DOHH2 (cell line): ENCODE measurements at regions not wholly inside any gene's neighbourhood (a gene's known extent, or its start where the extent isn't known, plus 50 kb on each side); places are given as distances from the start of the nearest gene placed in this dataset.

ENCODE experiments used
- EZH2phosphoT487 ChIP-seq: fragments of 200-600 bp; sonication (generic); IDR thresholded peaks from 2 replicates; pipeline ENCODE4 v1.6.1; 2017; ENCODE audit warnings: borderline replicate concordance, mild to moderate bottlenecking, antibody characterized with exemption, low read length, moderate library complexity, mixed read lengths
- TF ChIP-seq, protein P1 (sequence below): fragments of 200-600 bp; sonication (generic); IDR thresholded peaks from one replicate; pipeline ENCODE4 v1.5.1; 2014; ENCODE audit warnings: antibody characterized with exemption, mild to moderate bottlenecking, low read depth, low read length; ENCODE audit not compliant: poor library complexity, severe bottlenecking

DNA sequence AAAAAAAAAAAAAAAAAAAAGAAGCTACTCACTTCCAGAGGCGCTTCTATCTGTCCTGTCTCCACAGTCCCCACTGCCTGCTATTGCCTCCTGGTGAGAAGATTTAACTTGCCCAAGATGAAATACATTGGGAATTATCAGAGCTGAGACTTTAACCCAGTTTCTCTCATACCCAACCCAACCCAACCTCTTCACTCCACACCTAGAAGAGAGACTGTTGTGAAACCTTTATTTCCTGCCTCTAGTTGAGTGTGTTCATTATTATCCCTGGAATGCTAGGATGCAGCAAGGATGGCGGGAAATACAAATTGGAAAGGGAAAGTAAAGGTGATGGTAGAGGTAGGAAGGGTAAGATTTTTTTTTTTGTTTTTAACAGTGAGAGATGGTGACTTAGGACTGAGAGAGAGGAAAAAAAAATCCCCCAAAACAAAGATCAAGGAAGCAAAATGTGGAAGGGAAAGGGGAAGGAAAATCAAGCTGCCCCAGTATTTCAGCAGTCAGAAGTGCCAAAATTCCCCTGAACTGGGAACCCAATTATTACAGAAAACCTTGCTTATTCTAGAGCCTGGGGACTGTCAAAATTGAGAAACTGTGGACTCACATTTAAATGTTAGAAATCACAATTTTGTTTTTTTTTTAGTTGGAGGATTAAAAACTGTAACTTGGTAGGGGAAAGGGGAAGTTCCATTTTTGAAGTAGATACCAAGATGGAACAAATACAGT is 253.0 kb downstream of the PTTG2 start:
- TF ChIP-seq, protein P1, sequence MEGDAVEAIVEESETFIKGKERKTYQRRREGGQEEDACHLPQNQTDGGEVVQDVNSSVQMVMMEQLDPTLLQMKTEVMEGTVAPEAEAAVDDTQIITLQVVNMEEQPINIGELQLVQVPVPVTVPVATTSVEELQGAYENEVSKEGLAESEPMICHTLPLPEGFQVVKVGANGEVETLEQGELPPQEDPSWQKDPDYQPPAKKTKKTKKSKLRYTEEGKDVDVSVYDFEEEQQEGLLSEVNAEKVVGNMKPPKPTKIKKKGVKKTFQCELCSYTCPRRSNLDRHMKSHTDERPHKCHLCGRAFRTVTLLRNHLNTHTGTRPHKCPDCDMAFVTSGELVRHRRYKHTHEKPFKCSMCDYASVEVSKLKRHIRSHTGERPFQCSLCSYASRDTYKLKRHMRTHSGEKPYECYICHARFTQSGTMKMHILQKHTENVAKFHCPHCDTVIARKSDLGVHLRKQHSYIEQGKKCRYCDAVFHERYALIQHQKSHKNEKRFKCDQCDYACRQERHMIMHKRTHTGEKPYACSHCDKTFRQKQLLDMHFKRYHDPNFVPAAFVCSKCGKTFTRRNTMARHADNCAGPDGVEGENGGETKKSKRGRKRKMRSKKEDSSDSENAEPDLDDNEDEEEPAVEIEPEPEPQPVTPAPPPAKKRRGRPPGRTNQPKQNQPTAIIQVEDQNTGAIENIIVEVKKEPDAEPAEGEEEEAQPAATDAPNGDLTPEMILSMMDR, result no peak
- TF ChIP-seq EZH2phosphoT487, result no peak
